ENCODE measurements at regions not wholly inside any gene's neighbourhood (a gene's known extent, or its start where the extent isn't known, plus 50 kb on each side); places are given as distances from the start of the nearest gene placed in this dataset.

- H3K27me3 ChIP-seq (ENCODE audit: control insufficient read depth in 4 of 4, insufficient read depth in 4 of 4, low read length in 3 of 4), result peaks cover 0 to 7% (median 0%) of the 10 kb centered on the region in 4 donors
- no peak for DNase-seq (ENCODE audit: low spot score)
- H3K9ac ChIP-seq (ENCODE audit: low read depth in 1 of 2, low read length in 2 of 2), result no peak overlapping the region
- no peak for TF ChIP-seq FOXA1 (IDR thresholded peaks at IDR 0.05)
- no peak for TF ChIP-seq NR2F2 (IDR thresholded peaks at IDR 0.05)
- TF ChIP-seq, protein P1, sequence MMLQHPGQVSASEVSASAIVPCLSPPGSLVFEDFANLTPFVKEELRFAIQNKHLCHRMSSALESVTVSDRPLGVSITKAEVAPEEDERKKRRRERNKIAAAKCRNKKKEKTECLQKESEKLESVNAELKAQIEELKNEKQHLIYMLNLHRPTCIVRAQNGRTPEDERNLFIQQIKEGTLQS (IDR thresholded peaks at IDR 0.05), result no peak
- TF ChIP-seq JUND (IDR thresholded peaks at IDR 0.05), result no peak
- TF ChIP-seq, protein P2, sequence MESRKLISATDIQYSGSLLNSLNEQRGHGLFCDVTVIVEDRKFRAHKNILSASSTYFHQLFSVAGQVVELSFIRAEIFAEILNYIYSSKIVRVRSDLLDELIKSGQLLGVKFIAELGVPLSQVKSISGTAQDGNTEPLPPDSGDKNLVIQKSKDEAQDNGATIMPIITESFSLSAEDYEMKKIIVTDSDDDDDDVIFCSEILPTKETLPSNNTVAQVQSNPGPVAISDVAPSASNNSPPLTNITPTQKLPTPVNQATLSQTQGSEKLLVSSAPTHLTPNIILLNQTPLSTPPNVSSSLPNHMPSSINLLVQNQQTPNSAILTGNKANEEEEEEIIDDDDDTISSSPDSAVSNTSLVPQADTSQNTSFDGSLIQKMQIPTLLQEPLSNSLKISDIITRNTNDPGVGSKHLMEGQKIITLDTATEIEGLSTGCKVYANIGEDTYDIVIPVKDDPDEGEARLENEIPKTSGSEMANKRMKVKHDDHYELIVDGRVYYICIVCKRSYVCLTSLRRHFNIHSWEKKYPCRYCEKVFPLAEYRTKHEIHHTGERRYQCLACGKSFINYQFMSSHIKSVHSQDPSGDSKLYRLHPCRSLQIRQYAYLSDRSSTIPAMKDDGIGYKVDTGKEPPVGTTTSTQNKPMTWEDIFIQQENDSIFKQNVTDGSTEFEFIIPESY (IDR thresholded peaks at IDR 0.05), result no peak
- TF ChIP-seq YY1 (IDR thresholded peaks at IDR 0.05), result no peak
- TF ChIP-seq, protein P3, sequence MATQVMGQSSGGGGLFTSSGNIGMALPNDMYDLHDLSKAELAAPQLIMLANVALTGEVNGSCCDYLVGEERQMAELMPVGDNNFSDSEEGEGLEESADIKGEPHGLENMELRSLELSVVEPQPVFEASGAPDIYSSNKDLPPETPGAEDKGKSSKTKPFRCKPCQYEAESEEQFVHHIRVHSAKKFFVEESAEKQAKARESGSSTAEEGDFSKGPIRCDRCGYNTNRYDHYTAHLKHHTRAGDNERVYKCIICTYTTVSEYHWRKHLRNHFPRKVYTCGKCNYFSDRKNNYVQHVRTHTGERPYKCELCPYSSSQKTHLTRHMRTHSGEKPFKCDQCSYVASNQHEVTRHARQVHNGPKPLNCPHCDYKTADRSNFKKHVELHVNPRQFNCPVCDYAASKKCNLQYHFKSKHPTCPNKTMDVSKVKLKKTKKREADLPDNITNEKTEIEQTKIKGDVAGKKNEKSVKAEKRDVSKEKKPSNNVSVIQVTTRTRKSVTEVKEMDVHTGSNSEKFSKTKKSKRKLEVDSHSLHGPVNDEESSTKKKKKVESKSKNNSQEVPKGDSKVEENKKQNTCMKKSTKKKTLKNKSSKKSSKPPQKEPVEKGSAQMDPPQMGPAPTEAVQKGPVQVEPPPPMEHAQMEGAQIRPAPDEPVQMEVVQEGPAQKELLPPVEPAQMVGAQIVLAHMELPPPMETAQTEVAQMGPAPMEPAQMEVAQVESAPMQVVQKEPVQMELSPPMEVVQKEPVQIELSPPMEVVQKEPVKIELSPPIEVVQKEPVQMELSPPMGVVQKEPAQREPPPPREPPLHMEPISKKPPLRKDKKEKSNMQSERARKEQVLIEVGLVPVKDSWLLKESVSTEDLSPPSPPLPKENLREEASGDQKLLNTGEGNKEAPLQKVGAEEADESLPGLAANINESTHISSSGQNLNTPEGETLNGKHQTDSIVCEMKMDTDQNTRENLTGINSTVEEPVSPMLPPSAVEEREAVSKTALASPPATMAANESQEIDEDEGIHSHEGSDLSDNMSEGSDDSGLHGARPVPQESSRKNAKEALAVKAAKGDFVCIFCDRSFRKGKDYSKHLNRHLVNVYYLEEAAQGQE (IDR thresholded peaks at IDR 0.05), result no peak
- TF ChIP-seq HNF4A (conservative IDR thresholded peaks at IDR 0.05), result no peak
- no peak for TF ChIP-seq SP1 (IDR thresholded peaks at IDR 0.05)
- no peak for TF ChIP-seq HNF4G (IDR thresholded peaks at IDR 0.05)
- no peaks in the 10 kb centered on the region for H3K9me3 ChIP-seq (ENCODE audit: control insufficient read depth in 4 of 4, low read length in 3 of 4)
- 68% methylated on average over 6 of the region's 6 CpGs for WGBS
- H3K4me3 ChIP-seq (ENCODE audit: low read depth in 1 of 3, low read length in 3 of 3), result no peak overlapping the region
- no peak overlapping the region for H3K27ac ChIP-seq (ENCODE audit: low read depth in 1 of 2, low read length in 2 of 2)
- no peaks in the 10 kb centered on the region for H3K36me3 ChIP-seq (ENCODE audit: control insufficient read depth in 4 of 4, insufficient read depth in 3 of 4, low read depth in 1 of 4, low read length in 3 of 4)
- no peaks in the 10 kb centered on the region for H3K4me1 ChIP-seq (ENCODE audit: control insufficient read depth in 4 of 4, insufficient read depth in 4 of 4, low read length in 3 of 4)
These were observed 216.7 kb downstream of the GRIN2B start for GRCh38 chr12:13764748-13765147.

GRCh38 chr12:13749389-13749788 is 232.0 kb downstream of the GRIN2B start:
- no peak overlapping the region for H3K9ac ChIP-seq (ENCODE audit: low read depth in 1 of 2, low read length in 2 of 2)
- DNase-seq (ENCODE audit: low spot score), result no peak
- no peaks in the 10 kb centered on the region for H3K9me3 ChIP-seq (ENCODE audit: control insufficient read depth in 4 of 4, low read length in 3 of 4)
- H3K4me3 ChIP-seq (ENCODE audit: low read depth in 1 of 3, low read length in 3 of 3), result no peak overlapping the region
- H3K27ac ChIP-seq (ENCODE audit: low read depth in 1 of 2, low read length in 2 of 2), result no peak overlapping the region
- TF ChIP-seq, protein P2 (IDR thresholded peaks at IDR 0.05), result no peak
- no peak for TF ChIP-seq SP1 (IDR thresholded peaks at IDR 0.05)
- no peak for TF ChIP-seq YY1 (IDR thresholded peaks at IDR 0.05)
- no peak for TF ChIP-seq RXRA (IDR thresholded peaks at IDR 0.05)
- no peak for TF ChIP-seq HNF4G (IDR thresholded peaks at IDR 0.05)
- TF ChIP-seq, protein P4, sequence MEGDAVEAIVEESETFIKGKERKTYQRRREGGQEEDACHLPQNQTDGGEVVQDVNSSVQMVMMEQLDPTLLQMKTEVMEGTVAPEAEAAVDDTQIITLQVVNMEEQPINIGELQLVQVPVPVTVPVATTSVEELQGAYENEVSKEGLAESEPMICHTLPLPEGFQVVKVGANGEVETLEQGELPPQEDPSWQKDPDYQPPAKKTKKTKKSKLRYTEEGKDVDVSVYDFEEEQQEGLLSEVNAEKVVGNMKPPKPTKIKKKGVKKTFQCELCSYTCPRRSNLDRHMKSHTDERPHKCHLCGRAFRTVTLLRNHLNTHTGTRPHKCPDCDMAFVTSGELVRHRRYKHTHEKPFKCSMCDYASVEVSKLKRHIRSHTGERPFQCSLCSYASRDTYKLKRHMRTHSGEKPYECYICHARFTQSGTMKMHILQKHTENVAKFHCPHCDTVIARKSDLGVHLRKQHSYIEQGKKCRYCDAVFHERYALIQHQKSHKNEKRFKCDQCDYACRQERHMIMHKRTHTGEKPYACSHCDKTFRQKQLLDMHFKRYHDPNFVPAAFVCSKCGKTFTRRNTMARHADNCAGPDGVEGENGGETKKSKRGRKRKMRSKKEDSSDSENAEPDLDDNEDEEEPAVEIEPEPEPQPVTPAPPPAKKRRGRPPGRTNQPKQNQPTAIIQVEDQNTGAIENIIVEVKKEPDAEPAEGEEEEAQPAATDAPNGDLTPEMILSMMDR (IDR thresholded peaks at IDR 0.05; ENCODE audit: low read depth, low read length, missing input control), result no peak
- TF ChIP-seq, protein P3 (IDR thresholded peaks at IDR 0.05), result no peak
- TF ChIP-seq HNF4A (conservative IDR thresholded peaks at IDR 0.05), result no peak
- TF ChIP-seq, protein P1 (IDR thresholded peaks at IDR 0.05), result no peak
- TF ChIP-seq JUND (IDR thresholded peaks at IDR 0.05), result no peak
- no peak for TF ChIP-seq GABPA (IDR thresholded peaks at IDR 0.05 in 1 of 2, conservative IDR thresholded peaks at IDR 0.05 in 1 of 2)
- TF ChIP-seq, protein P5, sequence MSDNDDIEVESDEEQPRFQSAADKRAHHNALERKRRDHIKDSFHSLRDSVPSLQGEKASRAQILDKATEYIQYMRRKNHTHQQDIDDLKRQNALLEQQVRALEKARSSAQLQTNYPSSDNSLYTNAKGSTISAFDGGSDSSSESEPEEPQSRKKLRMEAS (IDR thresholded peaks at IDR 0.05), result no peak
- no peak for TF ChIP-seq TAF1 (conservative IDR thresholded peaks at IDR 0.05)
- TF ChIP-seq FOXA1 (IDR thresholded peaks at IDR 0.05), result no peak
- TF ChIP-seq FOXA2 (IDR thresholded peaks at IDR 0.05), result no peak
- WGBS, result 55% methylated on average over 1 of the region's 1 CpG
- no peaks in the 10 kb centered on the region for H3K4me1 ChIP-seq (ENCODE audit: control insufficient read depth in 4 of 4, insufficient read depth in 4 of 4, low read length in 3 of 4)
- H3K27me3 ChIP-seq (ENCODE audit: control insufficient read depth in 4 of 4, insufficient read depth in 4 of 4, low read length in 3 of 4), result peaks cover 0 to 4% (median 0%) of the 10 kb centered on the region in 4 donors
- no peaks in the 10 kb centered on the region for H3K36me3 ChIP-seq (ENCODE audit: control insufficient read depth in 4 of 4, insufficient read depth in 3 of 4, low read depth in 1 of 4, low read length in 3 of 4)

Measured in liver (tissue), 8 donors.